NCI-H2081 treated with DMSO at 0.1 percent for 48 hours (cell line): ENCODE measurements at regions not wholly inside any gene's neighbourhood (a gene's known extent, or its start where the extent isn't known, plus 50 kb on each side); places are given as distances from the start of the nearest gene placed in this dataset.

Experiments used
- DNase-seq: peaks from one replicate; lab custom pipeline; 2025; lab: John Stamatoyannopoulos, UW

DNA sequence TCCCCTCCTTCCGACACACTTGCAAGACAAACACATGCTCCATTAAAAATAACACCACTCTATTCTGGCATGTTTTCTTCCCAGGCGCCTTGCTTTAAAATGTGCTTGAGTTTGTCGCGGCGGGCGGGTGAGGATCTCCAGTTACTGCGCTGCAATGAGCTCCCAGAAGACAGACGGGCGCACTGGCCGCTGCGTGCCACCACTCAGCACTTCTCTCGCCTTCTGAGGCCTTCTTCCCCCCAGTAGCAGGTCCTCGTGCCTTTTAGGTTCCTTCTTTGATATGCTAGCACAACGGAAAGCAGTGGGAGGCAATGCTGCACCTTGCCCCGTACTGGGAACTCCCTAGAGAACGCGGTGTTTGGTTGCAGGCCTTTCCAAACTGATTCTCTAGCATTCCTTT, 279.5 kb upstream of the NR5A2 start:
- no peak for DNase-seq

DNA sequence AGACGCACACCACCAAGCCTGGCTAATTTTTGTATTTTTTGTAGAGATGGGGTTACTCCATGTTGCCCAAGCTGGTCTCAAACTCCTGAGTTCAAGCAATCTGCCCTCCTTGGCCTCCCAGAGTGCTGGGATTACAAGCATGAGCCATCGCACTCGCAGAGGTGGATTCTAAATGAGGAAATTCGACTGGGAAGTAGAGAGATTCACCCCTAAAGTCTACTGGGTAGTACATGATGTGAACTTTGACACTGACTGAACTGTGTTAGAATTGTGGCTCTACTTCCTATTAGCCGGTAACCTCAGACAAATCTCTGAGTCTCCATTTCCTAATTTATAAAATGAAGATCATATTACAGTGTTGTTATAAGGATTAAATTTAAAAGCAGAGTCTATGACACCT, 276.0 kb upstream of the NR5A2 start:
- DNase-seq, result no peak

DNA sequence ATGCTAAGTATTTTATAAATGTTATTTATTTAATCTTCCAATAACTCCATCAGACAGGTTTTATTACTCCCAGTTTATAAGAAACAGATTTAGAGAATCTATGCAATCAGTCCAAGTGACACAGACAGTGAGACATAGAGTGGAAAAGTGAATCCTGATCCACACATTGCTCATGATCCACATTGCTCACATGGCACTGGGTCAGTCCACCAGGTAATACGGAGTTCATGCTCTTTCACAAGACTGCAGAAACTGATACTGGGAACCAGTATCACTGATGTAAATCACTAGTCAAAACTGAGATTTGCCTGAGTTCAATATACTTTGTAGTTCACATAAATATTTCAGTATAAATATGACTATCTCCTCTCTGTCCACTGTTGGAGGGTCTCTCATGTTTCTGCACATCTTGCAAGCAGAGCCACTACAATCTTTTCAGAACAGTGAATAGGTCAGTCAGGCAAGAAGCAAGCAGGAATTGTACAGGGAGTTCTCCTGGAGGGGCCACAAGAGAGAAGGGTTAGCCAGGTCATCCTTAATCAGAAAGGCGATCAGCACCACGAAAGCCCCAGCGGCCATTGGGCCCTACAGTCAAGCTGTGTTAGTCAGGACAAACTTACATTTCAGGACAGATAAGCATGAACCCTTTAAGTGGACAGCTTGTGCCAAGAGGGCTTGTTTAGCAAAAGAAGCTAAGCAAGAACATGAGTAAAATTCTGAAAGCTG, 275.4 kb upstream of the NR5A2 start:
- no peak for DNase-seq

DNA sequence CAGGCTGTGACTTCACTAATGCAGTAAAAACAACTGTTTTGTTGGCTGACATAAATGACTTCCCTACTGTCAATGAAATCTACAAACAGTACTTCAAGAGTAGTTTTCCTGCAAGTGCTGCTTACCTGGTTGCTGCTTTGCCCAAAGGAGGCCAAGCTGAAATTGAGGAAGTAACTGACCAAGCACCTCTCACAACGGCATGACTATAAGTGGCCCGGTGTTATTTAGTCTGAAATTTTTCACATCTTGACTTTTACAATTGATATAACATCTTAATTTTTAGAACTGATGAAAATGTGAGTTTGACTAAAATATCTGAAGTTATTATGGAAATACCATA, 274.9 kb upstream of the NR5A2 start:
- DNase-seq, result no peak

DNA sequence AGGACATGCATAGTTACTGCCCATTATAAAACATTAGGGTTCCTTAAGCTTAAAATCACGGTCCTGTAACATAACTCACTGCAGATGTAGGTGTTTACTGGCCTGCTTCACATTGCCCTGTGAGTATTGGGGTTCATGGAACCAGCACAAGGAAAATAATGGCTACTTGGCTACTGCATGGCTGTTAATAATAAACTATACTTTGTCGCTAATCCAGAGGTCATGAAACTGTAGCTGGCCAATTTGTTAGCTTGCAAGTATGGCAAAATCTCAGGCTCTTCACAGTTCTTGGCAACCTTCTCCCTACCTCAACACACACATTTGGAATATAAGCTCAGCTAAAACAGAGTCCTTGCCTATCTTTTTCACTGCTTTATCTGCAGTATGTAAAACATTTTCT, 274.0 kb upstream of the NR5A2 start:
- no peak for DNase-seq

DNA sequence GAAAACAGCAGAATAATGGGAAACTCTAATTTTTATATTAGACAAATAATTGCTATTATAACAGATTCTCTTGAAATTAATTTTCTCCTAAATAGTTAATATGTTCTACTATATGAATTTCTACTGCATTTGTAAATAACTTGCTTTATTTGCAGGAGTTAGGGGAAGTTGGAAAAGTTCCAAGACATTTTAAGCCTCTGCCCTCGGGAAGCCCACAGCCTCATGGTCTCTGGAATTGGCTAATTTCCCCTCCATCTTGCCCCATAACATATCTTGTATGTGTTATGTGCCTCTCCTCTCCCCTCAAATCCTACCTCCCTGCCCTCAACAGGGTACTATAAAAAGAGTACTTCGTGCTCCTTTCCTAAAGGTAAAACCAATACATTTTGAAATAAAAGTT, 271.4 kb upstream of the NR5A2 start:
- DNase-seq, result no peak

DNA sequence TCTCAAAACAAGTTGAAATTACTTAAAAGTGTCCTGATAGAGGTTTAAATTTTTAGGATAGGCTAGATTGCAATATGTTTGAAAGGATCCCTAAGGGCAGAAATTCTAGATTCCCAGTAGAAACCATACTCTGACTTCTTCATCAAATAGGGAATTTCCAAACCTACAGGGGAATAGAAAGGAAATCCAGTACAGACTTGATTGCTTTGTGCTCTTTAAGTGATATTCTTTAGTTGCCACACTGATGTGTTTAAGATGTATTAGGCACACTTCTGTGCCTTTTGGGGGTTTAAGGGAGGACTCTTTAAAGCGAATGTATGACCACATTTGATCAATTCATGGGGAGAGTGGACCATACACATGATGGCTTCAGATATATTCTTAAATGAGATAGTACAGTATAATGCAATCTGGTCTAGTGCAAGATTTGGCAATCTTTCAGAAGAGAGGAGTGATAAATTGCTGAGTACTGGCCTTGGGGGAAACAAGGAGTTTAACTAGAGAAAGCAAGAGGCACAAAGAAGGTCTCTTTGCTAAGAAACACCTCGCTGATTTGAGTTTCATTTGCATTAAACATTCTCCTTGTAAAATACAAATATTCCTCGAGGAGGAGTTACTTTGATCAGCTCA, 268.8 kb upstream of the NR5A2 start:
- no peak for DNase-seq

DNA sequence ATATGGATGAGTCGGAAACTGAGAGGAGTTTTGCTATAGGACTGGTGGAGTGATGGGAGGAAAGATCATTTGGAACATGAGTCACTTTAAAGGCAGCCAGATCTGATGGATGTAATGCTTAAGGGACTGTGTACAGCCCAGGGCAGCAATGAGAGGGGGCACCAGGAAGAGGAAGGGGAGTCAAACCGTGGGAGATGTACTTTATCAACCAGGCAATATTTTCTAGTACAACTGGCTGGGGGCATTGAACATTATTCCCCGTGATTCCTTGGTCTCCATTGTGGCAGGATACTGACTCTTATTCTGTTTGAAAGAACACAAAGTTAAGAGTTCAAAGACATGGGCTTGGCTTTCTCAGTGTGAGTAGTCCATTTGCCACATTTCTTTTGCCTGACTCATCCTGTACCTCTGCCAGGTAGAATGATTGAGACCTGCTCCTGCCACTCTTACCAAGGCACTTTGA, 268.2 kb upstream of the NR5A2 start:
- no peak for DNase-seq

DNA sequence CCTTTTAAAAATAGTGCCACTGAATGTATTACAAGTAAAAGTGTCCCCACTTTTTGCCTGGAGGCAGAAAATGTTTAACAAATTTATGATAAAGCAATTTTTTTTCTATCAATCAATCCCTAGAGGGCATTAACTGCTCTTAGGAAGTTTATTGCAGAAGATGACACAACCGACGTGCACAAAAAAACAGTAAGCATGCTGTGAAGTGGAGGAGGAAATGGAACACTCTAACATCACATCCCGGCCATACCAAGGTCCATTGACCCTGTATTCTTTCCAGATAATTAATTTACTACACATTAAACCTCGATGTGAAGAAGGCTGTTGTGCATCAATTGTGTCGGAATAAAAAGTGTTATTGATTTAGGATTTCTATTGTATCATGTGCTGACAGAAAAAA, 264.9 kb upstream of the NR5A2 start:
- no peak for DNase-seq

DNA sequence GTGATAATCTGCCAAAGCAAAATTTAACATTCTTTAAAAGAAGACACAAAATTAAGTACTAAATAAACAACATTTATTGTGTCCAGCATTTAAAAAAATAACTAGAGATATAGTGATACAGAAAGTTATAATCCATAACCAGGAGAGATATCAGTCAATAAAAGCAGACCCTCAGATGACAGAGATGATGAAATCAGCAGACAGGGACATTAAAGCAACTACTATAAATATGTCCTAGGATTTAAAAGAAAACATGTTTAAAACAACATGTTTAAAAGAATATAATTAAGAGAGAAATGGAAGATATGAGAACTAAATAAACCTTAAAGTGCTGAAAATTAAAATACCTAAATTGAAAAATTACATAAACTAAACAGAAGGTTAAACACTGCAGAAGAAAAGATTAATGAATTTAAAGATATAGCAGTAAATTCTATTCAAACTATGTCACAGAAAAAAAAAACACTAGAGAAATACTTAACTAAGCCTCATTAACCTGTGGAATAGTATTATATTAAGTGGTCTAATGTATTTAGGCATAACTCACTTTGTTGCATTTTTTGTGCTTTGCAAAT, 261.2 kb upstream of the NR5A2 start:
- DNase-seq, result no peak

DNA sequence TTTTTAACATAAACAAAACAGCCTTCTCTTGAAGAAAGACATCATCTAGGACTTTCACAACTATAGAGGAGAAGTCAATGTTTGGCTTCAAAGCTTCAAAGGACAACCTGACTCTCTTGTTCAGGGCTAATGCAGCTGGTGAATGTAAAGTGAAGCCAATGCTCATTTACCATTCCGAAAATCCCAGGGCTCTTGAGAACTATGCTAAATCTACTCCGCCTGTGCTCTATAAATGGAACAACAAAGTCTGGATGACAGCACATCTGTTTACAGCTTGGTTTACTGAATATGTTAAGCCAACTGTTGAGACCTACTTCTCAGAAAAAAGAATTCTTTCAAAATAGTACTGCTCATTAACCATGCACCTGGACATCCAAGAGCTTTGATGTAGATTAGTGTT, 259.8 kb upstream of the NR5A2 start:
- DNase-seq, result no peak

DNA sequence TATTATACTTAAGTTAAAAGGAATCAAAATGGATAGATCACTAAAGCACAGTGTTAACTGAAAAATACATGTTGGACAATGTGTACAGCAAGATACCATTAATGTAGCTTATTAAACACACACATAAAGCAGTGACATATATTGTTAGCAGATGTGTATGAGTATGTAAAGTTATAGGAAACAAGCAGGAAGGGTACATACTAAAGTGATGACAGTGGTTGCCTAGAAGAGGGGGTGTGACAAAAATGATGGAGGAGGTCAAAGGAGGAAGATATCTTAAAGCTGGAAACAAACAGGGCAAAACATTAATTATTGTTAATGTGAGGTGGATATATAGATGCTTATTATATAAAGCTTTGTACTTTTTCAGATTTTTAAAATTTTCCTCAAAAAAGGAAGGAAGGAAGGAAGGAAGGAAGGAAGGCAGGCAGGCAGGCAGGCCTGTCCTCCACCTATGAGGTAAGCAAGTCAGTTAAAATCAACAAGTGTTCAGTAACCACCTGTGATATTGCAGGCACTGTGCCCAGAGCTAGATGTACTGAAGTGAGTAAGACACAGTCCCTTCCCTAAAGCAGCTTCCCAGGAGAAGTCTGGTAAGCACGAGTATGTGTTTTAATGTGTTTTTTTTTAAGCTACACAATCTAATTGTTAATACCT, 252.9 kb upstream of the NR5A2 start:
- DNase-seq, result no peak

DNA sequence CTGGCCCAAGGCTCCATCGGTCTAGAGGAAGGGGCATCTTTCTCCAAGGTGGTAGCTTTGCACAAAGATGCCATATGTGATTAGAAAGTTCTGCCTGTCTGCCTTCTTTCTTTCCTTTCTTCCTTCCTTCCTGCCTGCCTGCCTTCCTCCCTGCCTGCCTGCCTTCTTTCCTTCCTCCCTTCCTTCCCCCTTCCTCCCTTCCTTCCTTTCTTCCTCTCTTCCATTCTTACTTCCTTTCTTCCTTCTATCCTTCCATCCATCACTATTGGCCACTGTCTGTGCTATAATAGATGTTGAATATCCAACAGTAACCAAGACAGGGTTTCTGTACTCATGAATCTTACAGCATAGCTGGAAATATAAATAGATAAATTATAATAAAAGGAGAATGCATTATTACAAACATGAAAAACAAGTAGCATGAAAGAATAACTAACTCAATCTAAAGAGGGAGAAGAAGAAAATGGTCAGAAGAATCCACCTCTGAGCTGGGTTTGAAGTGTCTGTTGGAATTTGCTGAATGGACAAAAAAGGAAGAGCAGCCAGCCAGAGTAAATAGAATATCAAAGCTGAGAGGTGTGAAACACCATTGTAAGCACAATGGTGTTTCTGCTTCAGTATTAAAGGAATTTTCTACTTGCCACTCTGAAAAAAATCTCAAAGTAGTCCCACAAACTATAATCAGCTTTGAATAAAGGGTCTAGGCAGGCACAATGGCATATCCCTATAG, 250.6 kb upstream of the NR5A2 start:
- no peak for DNase-seq

DNA sequence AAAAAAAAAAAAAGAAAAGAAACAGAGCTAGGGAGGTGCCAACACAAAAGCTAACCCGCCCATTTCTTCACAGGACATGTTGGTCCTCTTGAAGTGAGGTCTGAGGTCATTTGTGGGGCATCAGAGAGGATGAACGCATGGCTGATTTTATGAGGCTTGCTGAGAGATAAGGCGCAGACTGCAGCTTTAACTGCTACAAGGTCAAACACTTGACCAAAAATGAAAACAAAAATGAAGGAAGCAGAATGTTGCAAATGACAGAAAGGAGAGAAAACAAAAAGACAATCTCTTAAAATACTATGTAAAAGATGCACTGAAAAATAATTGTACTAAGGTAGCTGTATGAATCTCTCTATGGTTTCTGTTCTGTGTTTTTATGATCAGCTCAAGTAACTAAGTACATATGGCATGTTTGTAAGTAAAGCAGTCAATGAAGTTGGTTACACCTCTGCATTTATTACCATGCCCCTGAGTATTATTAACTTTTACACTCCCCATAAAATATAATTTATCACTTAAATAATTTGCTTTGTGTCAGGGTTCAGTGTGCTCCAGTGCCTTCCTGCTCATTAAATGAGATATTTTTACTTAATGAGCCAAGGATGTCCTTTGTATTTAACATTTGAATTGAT, 249.1 kb upstream of the NR5A2 start:
- no peak for DNase-seq

DNA sequence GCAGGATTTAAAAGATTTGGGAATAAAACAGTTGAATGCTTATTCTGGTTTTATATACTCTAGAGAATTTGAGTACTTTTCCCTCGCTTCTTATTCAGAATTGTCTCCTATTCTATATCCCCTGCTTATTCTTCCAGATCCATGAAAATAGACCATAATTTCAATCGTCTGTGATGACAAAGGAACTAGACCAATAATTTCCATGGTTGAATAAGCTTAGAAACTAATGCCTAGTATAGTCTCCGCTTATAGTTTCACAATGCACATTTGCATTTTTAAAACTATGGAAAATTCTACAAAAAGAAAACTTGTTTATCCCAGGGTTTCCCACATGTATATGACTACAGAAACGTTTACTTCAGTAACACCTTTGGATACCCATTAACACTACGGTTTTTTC, 247.4 kb upstream of the NR5A2 start:
- no peak for DNase-seq

DNA sequence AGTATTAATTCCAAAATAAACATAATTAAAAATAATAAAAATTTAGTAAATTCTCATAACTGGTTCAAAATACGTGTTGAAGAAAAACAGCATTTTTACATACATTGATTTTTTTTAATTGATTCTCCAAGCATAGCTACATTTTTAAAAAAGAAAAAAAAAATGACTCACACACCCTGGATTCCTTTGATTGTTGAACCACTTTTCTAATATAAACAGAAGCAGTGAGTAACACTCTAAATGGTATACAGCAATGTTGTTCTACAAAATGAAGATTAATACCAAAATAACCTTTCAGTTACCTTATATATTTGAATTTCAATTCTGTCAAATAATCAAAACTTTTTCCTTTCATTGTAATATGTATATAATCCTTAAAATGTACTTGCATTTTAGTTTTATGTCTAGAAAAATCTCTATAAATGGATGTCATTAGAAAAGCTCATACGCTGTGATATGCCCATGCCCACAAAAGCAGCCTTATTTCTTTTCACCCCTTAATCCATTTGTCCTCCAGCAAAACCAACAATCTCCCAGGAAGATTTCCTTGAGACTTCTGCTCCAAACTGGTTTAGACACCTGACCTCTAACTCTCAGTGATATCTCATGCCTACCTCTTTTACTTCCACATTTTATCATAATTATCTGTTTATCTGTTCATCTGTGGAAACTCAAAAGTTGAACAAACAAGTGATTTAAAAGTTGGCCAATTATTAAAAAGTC, 246.4 kb upstream of the NR5A2 start:
- DNase-seq, result no peak

DNA sequence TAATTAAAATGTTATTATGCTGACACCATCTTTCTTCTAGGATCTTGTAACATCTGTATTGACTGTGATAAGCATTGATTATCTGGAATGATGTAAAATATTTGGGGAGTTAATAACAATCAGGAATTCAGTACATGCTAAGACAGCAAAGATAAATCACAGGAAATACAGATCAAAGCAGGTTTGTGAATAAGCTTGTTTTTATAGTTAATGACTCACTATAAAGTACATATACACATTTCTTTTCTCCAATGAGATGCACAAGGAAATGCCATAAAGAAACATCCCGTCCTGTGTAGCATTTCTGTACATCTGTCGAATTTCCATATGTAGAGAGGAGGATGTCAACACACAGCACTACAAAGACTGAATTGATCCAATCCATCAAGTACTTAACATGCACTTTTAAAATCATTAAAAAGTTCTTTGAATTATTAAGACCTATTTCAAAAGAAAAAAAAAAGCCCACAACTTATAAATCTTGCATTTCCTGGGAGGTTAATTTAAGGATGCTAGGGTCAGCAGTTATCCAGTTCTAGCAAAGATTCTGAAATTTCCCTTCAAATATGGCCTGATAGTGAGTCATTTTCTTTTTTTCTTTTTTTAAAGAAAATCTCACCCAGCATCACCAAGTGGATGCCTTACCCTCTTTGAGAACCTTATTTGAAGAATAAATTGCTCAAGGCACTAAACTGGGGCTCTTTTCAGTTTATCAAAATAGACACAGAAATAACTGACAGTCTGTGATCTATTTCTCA, 243.2 kb upstream of the NR5A2 start:
- no peak for DNase-seq

DNA sequence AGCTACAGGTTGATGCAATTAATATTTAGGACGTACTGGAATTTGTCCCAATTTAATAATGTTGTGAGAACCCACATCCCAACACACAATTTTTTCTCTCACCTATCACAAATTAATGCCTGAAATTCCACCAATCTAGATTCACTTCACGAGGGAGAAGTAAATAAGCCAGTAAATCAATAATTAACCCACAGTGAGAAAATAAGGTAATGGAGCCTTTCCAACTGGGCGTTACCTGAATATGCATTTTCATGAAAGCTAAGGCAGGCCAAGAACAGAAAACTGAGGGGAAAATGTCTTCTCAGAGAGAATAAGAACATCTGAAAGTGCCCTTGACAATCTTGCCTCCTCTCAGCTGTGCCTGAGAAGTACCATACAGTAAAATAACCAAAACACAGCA, 240.8 kb upstream of the NR5A2 start:
- DNase-seq, result no peak

DNA sequence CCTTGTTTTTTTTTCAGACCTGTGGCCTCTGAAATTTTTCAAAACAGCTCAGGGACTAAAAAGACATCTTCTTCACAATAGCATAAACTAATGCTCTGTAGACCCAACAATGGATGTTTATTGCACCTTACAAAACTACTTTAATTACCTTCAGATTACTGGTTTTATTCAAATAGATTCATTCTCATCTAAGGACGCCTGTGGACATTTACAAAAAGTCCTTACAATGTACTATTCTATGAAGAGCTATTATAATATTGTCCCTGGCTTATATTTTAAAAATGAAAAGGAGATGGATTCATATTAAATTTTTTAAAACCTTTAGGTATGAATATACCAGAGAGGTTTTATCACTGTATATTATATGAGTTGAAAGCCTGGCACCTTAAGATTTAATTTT, 238.4 kb upstream of the NR5A2 start:
- peak; percentile 21 for DNase-seq

DNA sequence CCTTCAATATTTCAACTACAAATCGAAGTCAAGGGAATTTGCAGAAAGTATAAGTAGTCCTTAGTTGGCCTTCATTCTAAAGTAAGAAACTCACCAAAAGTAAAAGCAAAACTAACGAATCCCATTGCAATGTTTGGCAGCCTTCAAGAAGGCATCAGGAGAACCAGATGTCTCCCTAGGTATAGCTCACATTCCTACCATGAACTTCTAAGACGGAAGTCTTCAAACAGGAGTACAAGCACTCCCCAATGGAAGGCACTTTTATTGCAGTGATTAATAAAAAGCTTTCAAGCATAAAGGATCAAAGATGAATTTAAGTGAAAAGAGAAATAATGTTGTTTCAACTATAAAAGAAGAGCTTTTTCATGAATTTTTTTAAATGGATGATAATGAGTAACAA, 236.0 kb upstream of the NR5A2 start:
- no peak for DNase-seq

DNA sequence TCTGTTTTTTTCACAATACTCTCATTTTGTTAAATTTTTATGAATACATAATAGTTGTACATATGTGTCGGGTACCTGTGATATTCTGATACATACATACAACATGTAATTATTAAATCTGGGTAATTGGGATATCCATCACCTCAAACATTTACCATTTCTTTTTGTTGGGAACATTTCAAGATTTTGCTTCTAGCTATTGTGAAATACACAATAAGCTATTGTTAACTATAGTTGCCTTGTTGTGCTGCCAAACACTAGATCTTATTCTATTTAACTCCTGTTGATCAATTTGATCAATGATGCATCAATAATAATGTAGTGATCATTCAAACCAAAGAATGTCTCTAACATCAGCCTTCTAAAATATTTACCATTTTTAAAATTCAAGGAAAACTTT, 234.6 kb upstream of the NR5A2 start:
- DNase-seq, result no peak
